SK-N-SH (cell line): ENCODE measurements at regions not wholly inside any gene's neighbourhood (a gene's known extent, or its start where the extent isn't known, plus 50 kb on each side); places are given as distances from the start of the nearest gene placed in this dataset.

ENCODE experiments used
- EP300 ChIP-seq, 2 experiments: IDR thresholded peaks; 2 replicates each; pipeline versions ENCODE4 v1.4.0 to v1.6.1; 2012; ENCODE audit warnings: borderline replicate concordance in 1 of 2, low read depth in 1 of 2, low read length in 1 of 2
- FOXJ3 ChIP-seq: sonication (generic); formaldehyde crosslinking; IDR thresholded peaks from 2 replicates; pipeline ENCODE4 v1.5.1; 2020; ENCODE audit warnings: mild to moderate bottlenecking, missing genetic modification reagents
- POLR2AphosphoS5 ChIP-seq: IDR thresholded peaks from 2 replicates; pipeline ENCODE4 v1.6.1; 2012; ENCODE audit warnings: low read depth, low read length
- RAD21 ChIP-seq: IDR thresholded peaks from 2 replicates; pipeline ENCODE4 v1.6.1; 2012; ENCODE audit warnings: mild to moderate bottlenecking, low read length
- RFX5 ChIP-seq: IDR thresholded peaks from 2 replicates; pipeline ENCODE4 v1.6.1; 2012; ENCODE audit warnings: mild to moderate bottlenecking, improper control_type of control experiment, low read length
- TAF1 ChIP-seq: IDR thresholded peaks from 2 replicates; pipeline ENCODE4 v1.6.1; 2012; ENCODE audit warnings: low read depth, mild to moderate bottlenecking, low read length, moderate library complexity, borderline replicate concordance
- YY1 ChIP-seq: IDR thresholded peaks from 2 replicates; pipeline ENCODE4 v1.4.0; 2012; ENCODE audit warnings: low read depth, mild to moderate bottlenecking
- TF ChIP-seq, protein P1 (sequence below): fragments of 200-600 bp; sonication (generic); IDR thresholded peaks from 2 replicates; pipeline ENCODE4 v1.6.1; 2017; ENCODE audit warnings: antibody characterized with exemption, mild to moderate bottlenecking, moderate library complexity

DNA sequence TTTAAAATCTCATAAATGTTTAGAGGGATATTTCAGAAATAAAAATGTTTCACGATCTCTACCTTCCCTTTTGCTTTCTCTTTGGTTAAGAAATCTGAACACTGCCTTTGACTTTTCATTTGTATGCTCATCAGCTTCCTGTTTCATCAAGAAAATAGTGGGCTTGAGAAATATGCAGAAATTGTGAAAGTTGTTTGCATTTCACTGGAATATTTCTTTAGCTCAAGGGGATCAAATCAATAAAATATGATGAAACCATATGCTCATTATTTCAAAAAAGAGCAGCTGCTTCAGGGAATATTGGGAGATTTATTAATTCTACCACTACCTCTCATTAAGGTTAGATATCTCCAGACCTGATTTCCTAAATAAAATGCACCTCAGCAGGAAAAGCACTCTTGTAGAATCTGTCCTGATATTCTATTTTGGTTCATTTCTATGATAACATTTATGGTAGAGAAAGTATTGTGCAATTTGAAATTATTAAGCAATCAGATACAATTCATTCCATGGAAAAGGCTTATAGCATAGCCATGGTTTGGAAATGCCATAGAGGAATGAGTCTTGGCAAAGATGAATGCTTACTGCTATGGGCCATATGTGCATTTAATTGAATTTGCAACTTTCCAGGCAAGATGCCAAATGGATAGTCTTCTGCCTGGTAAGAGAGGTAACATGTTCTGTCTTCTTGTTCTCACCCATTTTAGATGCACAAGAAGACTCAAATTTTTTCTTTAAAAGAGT, 212.6 kb upstream of the SLC16A7 start:
- TF ChIP-seq FOXJ3 (CRISPR knock-in tag) = no peak
- no peak for TF ChIP-seq RFX5
- TF ChIP-seq RAD21 = no peak
- TF ChIP-seq, protein P1, sequence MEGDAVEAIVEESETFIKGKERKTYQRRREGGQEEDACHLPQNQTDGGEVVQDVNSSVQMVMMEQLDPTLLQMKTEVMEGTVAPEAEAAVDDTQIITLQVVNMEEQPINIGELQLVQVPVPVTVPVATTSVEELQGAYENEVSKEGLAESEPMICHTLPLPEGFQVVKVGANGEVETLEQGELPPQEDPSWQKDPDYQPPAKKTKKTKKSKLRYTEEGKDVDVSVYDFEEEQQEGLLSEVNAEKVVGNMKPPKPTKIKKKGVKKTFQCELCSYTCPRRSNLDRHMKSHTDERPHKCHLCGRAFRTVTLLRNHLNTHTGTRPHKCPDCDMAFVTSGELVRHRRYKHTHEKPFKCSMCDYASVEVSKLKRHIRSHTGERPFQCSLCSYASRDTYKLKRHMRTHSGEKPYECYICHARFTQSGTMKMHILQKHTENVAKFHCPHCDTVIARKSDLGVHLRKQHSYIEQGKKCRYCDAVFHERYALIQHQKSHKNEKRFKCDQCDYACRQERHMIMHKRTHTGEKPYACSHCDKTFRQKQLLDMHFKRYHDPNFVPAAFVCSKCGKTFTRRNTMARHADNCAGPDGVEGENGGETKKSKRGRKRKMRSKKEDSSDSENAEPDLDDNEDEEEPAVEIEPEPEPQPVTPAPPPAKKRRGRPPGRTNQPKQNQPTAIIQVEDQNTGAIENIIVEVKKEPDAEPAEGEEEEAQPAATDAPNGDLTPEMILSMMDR = no peak
- TF ChIP-seq YY1 = no peak
- TF ChIP-seq POLR2AphosphoS5 = no peak
- TF ChIP-seq EP300 (IDR thresholded peaks at IDR 0.05; ENCODE audit: borderline replicate concordance in 1 of 2, low read depth in 1 of 2, low read length in 1 of 2) = no peak
- no peak for TF ChIP-seq TAF1
